GM19395 (cell line): ENCODE measurements at regions not wholly inside any gene's neighbourhood (a gene's known extent, or its start where the extent isn't known, plus 50 kb on each side); places are given as distances from the start of the nearest gene placed in this dataset.
A peak's percentile ranks its signal among the peaks of the same experiment; 100 is the strongest.

ENCODE experiments used
- ATAC-seq: cut with Tn5 transposase; IDR thresholded peaks from one replicate; pipeline ENCODE4 v1.9.1; 2021; ENCODE audit warnings: mild to moderate bottlenecking, moderate library complexity; ENCODE audit not compliant: unreplicated experiment

GRCh38 chr4:166335256-166335938 is 462.4 kb downstream of the TLL1 start:
- ATAC-seq: no peak

- ATAC-seq: no peak
Measured at GRCh38 chr4:166341992-166342391, 469.0 kb downstream of the TLL1 start.

DNA sequence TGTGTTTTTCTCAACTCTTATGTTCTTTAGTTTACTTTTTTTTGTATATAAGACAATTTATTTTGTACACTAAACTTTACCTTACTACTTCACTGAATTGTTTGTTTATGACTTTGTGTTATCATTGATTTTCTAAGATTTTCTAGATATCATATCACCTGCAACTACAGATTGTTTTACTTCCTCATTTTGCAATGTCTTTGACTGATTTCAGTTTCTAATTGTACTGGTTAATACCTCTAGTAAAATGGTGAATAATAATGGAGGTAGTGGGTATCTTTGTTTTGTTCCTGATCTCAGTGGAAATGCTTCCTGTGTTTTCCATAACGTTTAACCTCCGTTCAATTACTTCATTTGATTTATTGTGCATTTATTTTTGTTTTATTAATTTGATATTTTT is 490.2 kb downstream of the TLL1 start:
- peak; percentile 54 for ATAC-seq

DNA sequence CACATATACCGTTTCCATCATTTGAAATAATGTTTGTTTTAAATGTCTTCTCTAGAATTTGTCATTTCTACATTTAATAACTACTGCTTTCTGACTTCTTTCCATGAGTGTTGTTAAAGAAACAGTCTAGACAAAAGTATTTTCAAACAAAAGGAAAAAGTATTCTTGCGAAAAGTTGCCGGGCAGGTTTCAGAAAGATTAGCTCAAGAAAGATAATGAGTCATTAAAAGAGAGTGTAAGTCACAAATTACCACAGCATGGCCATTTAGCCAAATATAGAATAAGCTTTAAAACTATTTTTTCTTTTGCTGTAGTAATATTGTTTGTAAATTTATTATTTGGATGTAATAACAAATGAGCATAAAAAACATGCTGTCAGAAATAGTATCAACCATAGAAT is 493.0 kb downstream of the TLL1 start:
- no peak for ATAC-seq

DNA sequence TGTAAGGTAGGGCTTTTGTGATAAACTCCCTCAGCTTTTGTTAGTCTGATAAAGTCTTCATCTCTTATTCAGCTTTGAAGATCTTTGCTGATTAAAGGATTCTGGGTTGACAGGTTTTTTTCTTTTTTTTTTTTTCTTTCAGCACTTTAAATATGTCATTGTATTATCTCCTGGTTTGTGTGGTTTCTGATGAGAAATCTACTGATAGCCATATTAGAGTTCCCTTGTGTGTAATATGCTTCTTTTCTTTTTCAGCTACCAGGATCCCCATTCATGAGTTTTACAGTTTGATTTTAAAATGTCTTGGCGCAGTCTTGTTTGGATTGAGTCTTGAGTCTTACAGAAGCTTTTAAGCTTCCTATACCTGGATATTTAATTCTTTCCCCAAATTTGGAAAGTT is 504.5 kb downstream of the TLL1 start:
- ATAC-seq: no peak

GRCh38 chr4:166386491-166387360 is 513.7 kb downstream of the TLL1 start:
- no peak for ATAC-seq

GRCh38 chr4:166391501-166391900 is 518.5 kb downstream of the TLL1 start:
- ATAC-seq: no peak

GRCh38 chr4:166399021-166399420 is 526.0 kb downstream of the TLL1 start:
- no peak for ATAC-seq

GRCh38 chr4:166400270-166400894 is 527.3 kb downstream of the TLL1 start:
- no peak for ATAC-seq

- ATAC-seq: no peak
Measured at GRCh38 chr4:166413356-166413755, 540.3 kb downstream of the TLL1 start.

DNA sequence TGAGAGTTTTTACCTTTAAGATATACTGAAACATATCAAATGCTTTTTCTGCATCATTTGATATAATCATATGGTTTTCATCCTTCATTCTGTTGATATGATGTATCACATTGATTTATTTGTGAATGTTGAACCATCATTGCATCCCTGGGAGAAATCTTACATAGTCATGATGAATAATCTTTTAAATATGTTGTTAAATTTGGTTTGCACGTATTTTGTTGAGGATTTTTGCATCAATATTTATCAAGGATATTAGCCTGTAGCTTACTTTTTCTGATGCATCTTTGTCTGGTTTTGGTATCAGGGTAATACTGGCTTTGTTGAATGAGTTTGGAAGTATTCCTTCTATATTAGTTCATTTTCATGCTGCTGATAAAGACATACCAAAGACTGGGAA is 541.4 kb downstream of the TLL1 start:
- ATAC-seq: no peak

DNA sequence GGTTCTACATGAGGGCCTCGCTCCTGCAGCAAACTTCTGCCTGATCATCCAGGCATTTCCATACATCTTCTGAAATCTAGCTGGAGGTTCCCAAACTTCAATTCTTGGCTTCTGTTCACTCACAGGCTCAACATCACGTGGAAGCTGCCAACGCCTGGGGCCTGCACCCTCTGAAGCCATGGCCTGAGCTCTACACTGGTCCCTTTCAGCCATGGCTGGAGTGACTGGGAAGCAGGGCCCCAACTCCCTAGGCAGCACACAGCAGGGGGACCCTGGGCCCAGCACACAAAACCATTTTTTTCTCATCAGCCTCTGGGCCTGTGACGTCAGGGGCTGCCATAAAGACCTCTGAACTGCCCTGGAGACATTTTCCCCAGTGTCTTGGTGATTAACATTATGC is 542.7 kb downstream of the TLL1 start:
- ATAC-seq: no peak

DNA sequence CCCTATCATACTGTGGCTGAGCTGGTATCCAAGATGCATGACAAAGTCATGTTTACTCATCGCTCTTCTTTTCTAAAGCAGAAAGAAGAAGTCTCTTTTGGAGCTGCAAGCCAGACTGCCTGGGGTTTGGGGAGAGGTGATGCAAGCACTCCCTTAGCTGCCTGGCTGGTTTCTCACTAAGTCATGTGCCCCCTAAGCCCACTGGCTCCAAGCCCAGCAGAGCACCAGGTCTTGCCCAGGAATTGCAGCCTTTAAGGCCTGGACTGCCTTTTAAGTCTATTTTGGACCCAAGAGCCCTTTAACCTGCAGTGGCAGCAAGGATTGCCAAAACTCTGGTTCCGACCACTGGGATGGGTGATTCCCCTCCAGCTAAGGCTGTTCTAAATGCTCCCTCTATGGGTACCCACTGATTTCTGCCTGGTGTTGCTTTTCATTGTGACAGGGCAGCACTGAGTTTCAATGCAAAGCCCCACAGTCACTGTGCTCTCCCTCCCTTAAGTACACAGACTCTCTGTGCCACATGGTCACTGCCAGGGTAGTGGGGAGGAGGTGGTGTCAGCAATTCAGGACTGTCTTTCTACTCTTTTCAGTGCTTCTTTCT is 548.6 kb downstream of the TLL1 start:
- no peak for ATAC-seq

DNA sequence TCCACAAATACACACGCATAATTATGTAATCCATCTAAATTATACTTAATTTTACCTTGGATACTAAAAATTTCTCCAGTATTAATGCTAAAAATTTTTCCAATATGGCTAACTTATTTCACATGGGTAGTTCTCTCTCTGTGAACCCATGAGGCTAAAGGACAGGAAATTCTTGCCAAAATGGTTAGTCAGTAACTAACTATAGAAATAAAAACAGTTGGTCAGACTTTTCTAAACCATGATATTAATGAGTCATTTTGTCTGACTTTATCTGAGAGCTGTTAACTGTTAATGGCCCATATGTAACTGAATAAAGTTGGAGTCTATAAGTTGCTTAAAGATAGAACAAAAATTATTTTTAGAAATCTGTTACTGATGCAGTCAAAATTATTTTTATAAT is 549.4 kb downstream of the TLL1 start:
- no peak for ATAC-seq

DNA sequence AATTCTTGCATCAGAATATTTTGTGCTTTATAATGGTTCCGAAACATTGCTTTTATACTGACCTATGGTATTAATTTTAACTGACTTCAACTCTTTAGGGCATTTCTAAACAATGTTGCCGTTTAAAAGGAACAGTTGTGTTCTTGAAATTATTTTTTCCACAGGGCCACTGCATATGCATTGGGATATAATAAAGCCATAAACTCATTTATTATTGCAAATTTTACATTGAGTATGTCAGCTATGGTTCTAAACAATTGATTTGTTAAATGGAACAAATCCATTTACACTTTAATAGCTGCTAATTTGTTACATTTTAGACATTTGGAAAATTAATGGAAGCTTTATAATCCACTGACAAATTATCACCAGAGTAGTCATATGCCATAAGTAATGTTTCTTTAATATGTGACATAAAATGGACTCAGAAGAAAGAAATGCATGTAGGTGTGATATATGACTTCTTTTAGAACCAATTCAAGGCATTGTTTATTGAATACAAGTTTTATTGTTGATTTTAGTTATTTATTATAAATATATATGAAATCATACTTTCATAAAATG is 553.3 kb downstream of the TLL1 start:
- no peak for ATAC-seq

DNA sequence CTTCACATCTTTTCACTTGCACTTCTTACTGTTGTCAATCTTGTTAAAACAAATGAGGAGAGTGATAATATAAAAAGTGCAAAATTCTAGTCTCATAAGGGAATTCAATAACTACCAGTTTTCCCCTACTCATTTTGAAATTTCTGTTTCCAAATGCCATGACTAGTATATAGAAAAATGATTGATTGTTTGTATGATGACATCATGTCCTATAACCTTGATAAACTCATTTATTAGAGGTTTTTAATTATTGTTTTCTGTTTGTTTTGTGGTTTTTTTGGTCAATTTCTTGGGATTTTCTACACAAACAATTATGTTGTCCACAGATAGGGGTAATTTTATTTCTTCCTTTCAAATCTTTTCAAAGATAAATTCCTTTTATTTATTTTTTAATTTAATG is 559.1 kb downstream of the TLL1 start:
- no peak for ATAC-seq

DNA sequence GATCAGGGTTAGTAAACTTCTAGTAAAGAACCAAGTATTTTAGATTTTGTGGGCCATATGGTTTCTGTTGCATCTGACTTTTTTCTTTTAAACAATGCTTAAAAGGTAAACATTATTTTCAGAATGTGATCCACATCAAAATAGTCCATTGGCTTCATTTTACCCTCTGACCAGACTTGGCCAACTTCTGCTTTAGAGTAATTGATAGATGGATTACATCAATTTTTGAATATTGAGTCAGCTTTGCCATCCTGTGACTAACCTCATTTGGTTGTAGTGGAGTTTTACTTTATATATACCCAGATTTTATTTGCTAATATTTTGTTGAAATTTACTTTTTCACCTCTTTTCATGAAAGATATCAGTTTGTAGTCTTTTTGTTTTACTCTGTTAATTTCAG is 559.8 kb downstream of the TLL1 start:
- no peak for ATAC-seq

DNA sequence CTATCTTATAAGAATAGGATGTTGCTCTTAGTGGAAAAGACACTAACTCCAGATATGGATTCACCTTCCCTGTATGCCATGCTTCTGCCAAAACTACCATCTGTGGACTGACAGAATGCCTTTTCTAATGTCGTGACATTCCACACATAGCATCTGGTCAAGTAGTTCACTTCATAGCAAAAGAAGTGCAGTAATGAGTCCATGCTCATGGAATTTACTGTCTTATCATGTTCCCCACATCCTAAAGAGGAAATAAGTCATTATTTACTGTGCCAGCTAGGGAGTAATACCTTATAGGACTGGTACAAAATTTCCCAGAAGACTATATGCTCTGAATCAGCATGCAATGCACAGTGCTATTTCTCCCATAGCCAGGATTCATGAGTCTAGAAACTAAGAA is 562.4 kb downstream of the TLL1 start:
- ATAC-seq: no peak

DNA sequence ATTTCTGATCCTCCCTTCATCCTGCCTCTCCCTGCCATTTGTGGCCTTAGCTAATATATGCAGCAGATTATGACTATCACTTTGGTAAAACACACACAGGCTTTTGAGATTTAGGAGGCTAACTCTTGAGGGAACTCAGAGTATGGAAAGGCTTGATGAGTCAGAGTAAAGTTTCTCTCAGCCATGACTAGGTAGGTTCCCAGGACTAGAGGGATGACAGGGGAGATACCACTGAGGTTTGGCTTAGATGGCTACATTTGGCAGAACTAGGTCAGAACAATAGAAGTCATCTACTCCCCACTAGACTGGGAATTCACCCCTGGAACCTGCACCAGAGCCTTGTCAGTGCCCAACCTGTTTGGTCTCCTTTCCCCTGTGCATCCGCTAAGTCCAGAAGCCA is 585.7 kb downstream of the TLL1 start:
- no peak for ATAC-seq

DNA sequence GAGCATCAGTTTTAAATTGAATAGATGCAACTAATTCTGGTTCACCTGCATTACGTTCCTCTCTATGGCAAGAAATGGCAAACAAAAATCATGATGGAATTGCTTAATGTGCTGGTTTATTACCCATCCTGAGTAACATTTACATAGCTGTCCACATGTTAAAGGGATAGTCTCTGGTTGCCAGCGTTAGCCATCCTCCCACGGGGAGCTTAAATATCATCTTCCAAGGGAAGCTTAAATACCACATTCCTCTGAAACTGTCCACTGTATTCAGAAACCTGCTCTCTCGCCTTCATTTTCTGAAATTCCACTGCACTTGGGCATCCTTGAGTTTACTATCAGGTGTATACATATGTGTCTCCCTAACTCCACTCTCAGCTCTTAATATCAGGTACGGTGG is 586.6 kb downstream of the TLL1 start:
- no peak for ATAC-seq
